ENCODE measurements at regions not wholly inside any gene's neighbourhood (a gene's known extent, or its start where the extent isn't known, plus 50 kb on each side); places are given as distances from the start of the nearest gene placed in this dataset.

GRCh38 chr5:105735704-105736103 lies 1935.0 kb downstream of the EFNA5 start:
- TF ChIP-seq POLR2AphosphoS5 (IDR thresholded peaks at IDR 0.05; ENCODE audit: borderline replicate concordance, low read depth, low read length) (no peak), EZH2 (IDR thresholded peaks at IDR 0.05) (no peak), FOXP2 (optimal IDR thresholded peaks at IDR 0.05; ENCODE audit: control extremely low read depth, extremely low read length, insufficient read depth) (no peak)

Measured in SK-N-MC (cell line).